SU-DHL-6 (cell line): ENCODE measurements at regions not wholly inside any gene's neighbourhood (a gene's known extent, or its start where the extent isn't known, plus 50 kb on each side); places are given as distances from the start of the nearest gene placed in this dataset.

Experiments
- H2AFZ ChIP-seq: fragments of 200-600 bp; sonication (generic); 2 replicates; pipeline ENCODE4 v1.6.1; 2014; ENCODE audit warnings: low read depth, mild to moderate bottlenecking, moderate library complexity, mixed read lengths, antibody characterized with exemption, low read length; ENCODE audit not compliant: severe bottlenecking
- H3F3A ChIP-seq: fragments of 200-600 bp; shearing (Covaris generic); 2 replicates; pipeline ENCODE4 v1.6.0; 2016; ENCODE audit warnings: antibody characterized with exemption, mild to moderate bottlenecking; ENCODE audit not compliant: insufficient read depth
- H3K27ac ChIP-seq: fragments of 200-600 bp; sonication (generic); 2 replicates; pipeline ENCODE4 v1.5.1; 2016; ENCODE audit warnings: low read depth, mild to moderate bottlenecking, low read length, moderate library complexity, mixed read lengths
- H3K27me3 ChIP-seq: fragments of 200-600 bp; sonication (generic), shearing (Covaris generic); 2 replicates; pipeline ENCODE4 v1.6.0; 2014; ENCODE audit warnings: mild to moderate bottlenecking, low read length
- H3K36me3 ChIP-seq: fragments of 200-600 bp; sonication (generic); 2 replicates; pipeline ENCODE4 v1.6.1; 2014; ENCODE audit warnings: mild to moderate bottlenecking, low read length, mixed read lengths
- H3K4me2 ChIP-seq: fragments of 300-600, 200-600 bp; shearing (Covaris generic), sonication (generic); 2 replicates; pipeline ENCODE4 v1.6.0; 2014; ENCODE audit warnings: low read length, low read depth, mild to moderate bottlenecking; ENCODE audit not compliant: poor library complexity, severe bottlenecking
- H3K4me3 ChIP-seq: fragments of 200-600 bp; sonication (generic); 2 replicates; pipeline ENCODE4 v1.5.1; 2014; ENCODE audit warnings: antibody characterized with exemption, low read length, mild to moderate bottlenecking, mixed read lengths; ENCODE audit not compliant: insufficient read depth, poor library complexity, severe bottlenecking
- H3K79me2 ChIP-seq: fragments of 200-600 bp; sonication (generic); 2 replicates; pipeline ENCODE4 v1.6.1; 2014; ENCODE audit warnings: mild to moderate bottlenecking, low read length, moderate library complexity; ENCODE audit not compliant: insufficient read depth
- H3K9ac ChIP-seq: fragments of 200-600 bp; sonication (generic); 2 replicates; pipeline ENCODE4 v1.7.0; 2014; ENCODE audit warnings: mild to moderate bottlenecking, low read length
- H3K9me2 ChIP-seq: fragments of 200-600 bp; sonication (generic); replicated peaks from 2 replicates; pipeline ENCODE4 v1.6.1; 2014; ENCODE audit warnings: low read length; ENCODE audit not compliant: insufficient read depth
- H3K9me3 ChIP-seq: fragments of 200-600 bp; sonication (generic); 2 replicates; pipeline ENCODE4 v1.6.1; 2014; ENCODE audit warnings: low read length, mixed read lengths; ENCODE audit not compliant: insufficient read depth
- H4K20me1 ChIP-seq: fragments of 200-600 bp; sonication (generic); 2 replicates; pipeline ENCODE4 v1.6.1; 2014; ENCODE audit warnings: low read depth, mild to moderate bottlenecking, antibody characterized with exemption, low read length, moderate library complexity, mixed read lengths
- CTCF ChIP-seq: fragments of 200-600 bp; sonication (generic); IDR thresholded peaks from one replicate; pipeline ENCODE4 v1.5.1; 2017; ENCODE audit warnings: antibody characterized with exemption, mild to moderate bottlenecking, low read length, moderate library complexity; ENCODE audit not compliant: insufficient read depth, poor library complexity, severe bottlenecking
- EZH2phosphoT487 ChIP-seq: fragments of 200-600 bp; sonication (generic), shearing (Covaris generic); conservative IDR thresholded peaks from 2 replicates; pipeline ENCODE4 v1.6.1; 2018; ENCODE audit warnings: mild to moderate bottlenecking, antibody characterized with exemption, low read length, moderate library complexity, mixed read lengths

DNA sequence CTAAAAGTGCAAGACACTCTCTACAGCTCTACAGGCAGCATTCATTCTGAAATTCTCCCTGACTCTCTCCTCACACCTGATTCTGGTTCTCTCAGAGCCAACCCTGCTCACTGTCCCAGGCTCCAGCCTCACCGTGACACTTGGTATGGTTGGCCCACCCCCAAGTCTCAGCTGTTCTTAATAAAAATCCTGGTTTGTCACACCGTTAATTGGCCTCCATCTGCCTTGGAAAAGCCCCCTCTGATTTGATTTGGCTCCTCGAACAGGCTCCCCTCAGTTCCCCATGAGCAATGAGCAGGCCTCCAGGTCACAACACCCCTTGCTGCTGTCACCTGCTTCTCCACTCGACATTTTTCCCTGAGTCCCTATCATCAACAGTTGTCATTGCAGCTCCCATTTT lies 507.3 kb upstream of the AUTS2 start:
- no peaks in the 10 kb centered on the region for H3F3A ChIP-seq
- H3K27me3 ChIP-seq = no peaks in the 10 kb centered on the region
- H3K9ac ChIP-seq = no peak overlapping the region
- no peaks in the 10 kb centered on the region for H4K20me1 ChIP-seq
- H3K79me2 ChIP-seq = no peaks in the 10 kb centered on the region
- no peak overlapping the region for H3K27ac ChIP-seq
- no peak overlapping the region for H3K4me3 ChIP-seq
- peaks cover 14% of the 10 kb centered on the region; the same call in 1 of the 2 replicates for H3K9me3 ChIP-seq
- H2AFZ ChIP-seq = no peak overlapping the region
- H3K36me3 ChIP-seq = no peaks in the 10 kb centered on the region
- TF ChIP-seq EZH2phosphoT487 = no peak
- TF ChIP-seq CTCF = no peak
- H3K4me2 ChIP-seq = no peak overlapping the region
- H3K9me2 ChIP-seq = no peaks in the 10 kb centered on the region

- Histone ChIP-seq H3F3A (no peaks in the 10 kb centered on the region), H3K79me2 (no peaks in the 10 kb centered on the region)
- TF ChIP-seq EZH2phosphoT487 (no peak), CTCF (no peak)
These were observed 506.8 kb upstream of the AUTS2 start for GRCh38 chr7:69091521-69091920.

DNA sequence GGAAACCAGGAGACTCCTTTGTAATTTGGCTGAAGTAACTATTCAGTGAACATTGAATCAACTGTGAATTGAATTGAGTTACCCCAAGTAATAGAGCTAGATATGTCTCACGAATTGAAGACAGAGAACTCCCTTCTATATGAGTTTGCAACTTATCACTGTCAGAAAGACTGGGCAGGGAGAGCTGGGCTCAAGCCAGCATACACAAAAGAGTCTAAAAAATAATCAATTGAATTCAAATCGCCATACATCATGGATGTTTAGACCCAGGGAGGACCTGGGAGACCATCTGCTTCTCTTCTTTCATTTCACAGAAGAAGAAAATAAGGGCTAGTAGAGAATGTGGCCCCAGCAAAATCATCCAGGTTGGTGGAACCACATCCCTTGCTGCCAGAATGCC lies 503.1 kb upstream of the AUTS2 start:
- Histone ChIP-seq H3K4me2 (no peak overlapping the region), H3K27ac (no peak overlapping the region), H3K79me2 (no peaks in the 10 kb centered on the region), H3K27me3 (no peaks in the 10 kb centered on the region), H3K9me3 (peaks cover 14% of the 10 kb centered on the region; the same call in 1 of the 2 replicates), H3F3A (no peaks in the 10 kb centered on the region), H4K20me1 (no peaks in the 10 kb centered on the region), H3K9me2 (no peaks in the 10 kb centered on the region), H3K9ac (no peak overlapping the region), H3K4me3 (no peak overlapping the region), H3K36me3 (no peaks in the 10 kb centered on the region), H2AFZ (no peak overlapping the region)
- TF ChIP-seq CTCF (no peak), EZH2phosphoT487 (no peak)

More at GRCh38 chr7:69091521-69091920, 506.8 kb upstream of the AUTS2 start:
- H3K36me3 ChIP-seq = no peaks in the 10 kb centered on the region
- H3K9ac ChIP-seq = no peak overlapping the region
- H3K27ac ChIP-seq = no peak overlapping the region
- H3K4me2 ChIP-seq = no peak overlapping the region
- no peak overlapping the region for H2AFZ ChIP-seq
- no peaks in the 10 kb centered on the region for H4K20me1 ChIP-seq
- H3K27me3 ChIP-seq = no peaks in the 10 kb centered on the region
- H3K9me3 ChIP-seq = peaks cover 14% of the 10 kb centered on the region; the same call in 1 of the 2 replicates
- H3K9me2 ChIP-seq = no peaks in the 10 kb centered on the region
- no peak overlapping the region for H3K4me3 ChIP-seq
